HG03025 (cell line): ENCODE measurements at regions not wholly inside any gene's neighbourhood (a gene's known extent, or its start where the extent isn't known, plus 50 kb on each side); places are given as distances from the start of the nearest gene placed in this dataset.
"Not testable (repeated sequence)": the region's sequence is repeated elsewhere in the genome, so short reads cannot be mapped to it uniquely, and the experiment has no call there.

Experiments used
- ATAC-seq: cut with Tn5 transposase; IDR thresholded peaks from one replicate; pipeline ENCODE4 v1.9.1; 2021; ENCODE audit warnings: mild to moderate bottlenecking, moderate library complexity; ENCODE audit not compliant: unreplicated experiment, low FRiP score

- no peak for ATAC-seq
Observed at GRCh38 chr1:148386617-148387016, 96.5 kb downstream of the PPIAL4G start.

GRCh38 chr1:148386031-148386398 lies 97.1 kb downstream of the PPIAL4G start:
- ATAC-seq: not testable (repeated sequence)

- ATAC-seq: no peak
Observed at GRCh38 chr1:148385371-148386030, 97.6 kb downstream of the PPIAL4G start.

GRCh38 chr1:148383966-148384365 lies 99.1 kb downstream of the PPIAL4G start:
- no peak for ATAC-seq

- ATAC-seq: no peak
Observed at GRCh38 chr1:148379697-148380096, 103.4 kb downstream of the PPIAL4G start.

GRCh38 chr1:148379170-148379500 lies 104.0 kb downstream of the PPIAL4G start:
- no peak for ATAC-seq

GRCh38 chr1:148377992-148378391 lies 105.1 kb downstream of the PPIAL4G start:
- not testable (repeated sequence) for ATAC-seq

- ATAC-seq: not testable (repeated sequence)
Observed at GRCh38 chr1:148377045-148377444, 106.1 kb downstream of the PPIAL4G start.

GRCh38 chr1:148374101-148374500 lies 109.0 kb downstream of the PPIAL4G start:
- ATAC-seq: no peak

GRCh38 chr1:148373192-148373925 lies 109.7 kb downstream of the PPIAL4G start:
- no peak for ATAC-seq

GRCh38 chr1:148372731-148373130 lies 110.4 kb downstream of the PPIAL4G start:
- no peak for ATAC-seq

- ATAC-seq: not testable (repeated sequence)
Observed at GRCh38 chr1:148372051-148372726, 110.9 kb downstream of the PPIAL4G start.

GRCh38 chr1:148371551-148371994 lies 111.5 kb downstream of the PPIAL4G start:
- ATAC-seq: not testable (repeated sequence)

- ATAC-seq: not testable (repeated sequence)
Observed at GRCh38 chr1:148370661-148371060, 112.4 kb downstream of the PPIAL4G start.

- ATAC-seq: no peak
Observed at GRCh38 chr1:148367596-148367995, 115.5 kb downstream of the PPIAL4G start.

- not testable (repeated sequence) for ATAC-seq
Observed at GRCh38 chr1:148366136-148366753, 116.9 kb downstream of the PPIAL4G start.

GRCh38 chr1:148365151-148365550 lies 118.0 kb downstream of the PPIAL4G start:
- not testable (repeated sequence) for ATAC-seq

GRCh38 chr1:148363979-148364378 lies 119.1 kb downstream of the PPIAL4G start:
- ATAC-seq: not testable (repeated sequence)

- ATAC-seq: no peak
Observed at GRCh38 chr1:148363439-148363810, 119.7 kb downstream of the PPIAL4G start.

GRCh38 chr1:148362626-148363438 lies 120.3 kb downstream of the PPIAL4G start:
- ATAC-seq: no peak
